Activated T-cell treated with anti-CD3 and anti-CD28 coated beads, Interleukin-2, amount 50 U/mL, for 24 hours (primary cell): ENCODE measurements at regions not wholly inside any gene's neighbourhood (a gene's known extent, or its start where the extent isn't known, plus 50 kb on each side); places are given as distances from the start of the nearest gene placed in this dataset.

ENCODE experiments used
- DNase-seq: peaks from one replicate; pipeline ENCODE4 v3.0.0-alpha.2; 2020
- H3K27ac Mint-ChIP-seq: 2 replicates; pipeline ENCODE4 v1.8.0; 2020; ENCODE audit warnings: mild to moderate bottlenecking, mixed read lengths
- H3K27me3 Mint-ChIP-seq: 2 replicates; pipeline ENCODE4 v1.8.0; 2020; ENCODE audit warnings: mixed read lengths
- H3K36me3 Mint-ChIP-seq: 2 replicates; pipeline ENCODE4 v1.8.0; 2020; ENCODE audit warnings: low read depth, mixed read lengths
- H3K4me1 Mint-ChIP-seq: 2 replicates; pipeline ENCODE4 v1.8.0; 2020; ENCODE audit warnings: low read depth, mixed read lengths
- H3K4me3 Mint-ChIP-seq: 2 replicates; pipeline ENCODE4 v1.8.0; 2020; ENCODE audit warnings: mild to moderate bottlenecking, moderate library complexity, mixed read lengths
- H3K9me3 Mint-ChIP-seq: 2 replicates; pipeline ENCODE4 v1.8.0; 2020; ENCODE audit warnings: mixed read lengths

DNA sequence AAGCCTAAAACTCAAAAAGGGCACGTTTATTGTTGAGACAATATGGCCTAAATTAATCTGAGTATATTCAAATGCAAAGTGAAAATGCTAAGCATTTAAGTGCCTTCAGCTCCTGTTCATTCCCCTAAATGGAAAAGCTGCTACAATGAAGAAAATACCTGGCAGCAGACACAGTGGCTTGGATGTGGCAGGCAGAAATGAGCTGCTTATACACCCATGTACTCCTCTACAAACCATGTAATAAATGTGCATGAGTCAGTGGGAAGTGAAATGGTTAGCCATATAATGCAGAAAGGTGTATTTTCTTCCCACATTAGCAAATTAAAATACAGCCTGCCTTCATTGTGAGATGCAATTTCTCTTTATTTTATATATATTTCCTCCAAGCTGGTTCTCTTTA, 859.2 kb upstream of the SEMA6A start:
- no peak overlapping the region for H3K4me3 Mint-ChIP-seq

DNA sequence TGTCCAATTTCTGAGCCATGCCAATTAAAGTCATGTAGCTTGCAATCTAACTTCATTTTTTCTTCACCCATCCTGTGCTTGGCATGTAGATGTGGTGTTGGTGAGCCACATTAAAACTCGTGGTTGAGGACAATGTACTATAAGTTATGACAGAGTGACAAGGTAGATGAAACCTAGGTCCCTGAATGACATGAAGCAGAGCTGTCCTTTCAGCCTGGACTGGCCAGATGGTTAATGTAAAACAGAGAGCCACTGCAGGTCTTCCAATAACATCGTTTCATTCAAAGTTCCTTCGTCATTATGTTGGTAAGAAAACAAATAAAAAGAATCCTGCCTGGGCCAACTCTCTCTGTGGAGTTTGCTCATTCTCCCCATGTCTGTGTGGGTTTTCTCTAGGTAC, 856.5 kb upstream of the SEMA6A start:
- Mint-ChIP-seq H3K4me1 (no peaks in the 10 kb centered on the region), H3K9me3 (no peaks in the 10 kb centered on the region), H3K27me3 (no peaks in the 10 kb centered on the region), H3K27ac (no peak overlapping the region), H3K4me3 (no peak overlapping the region), H3K36me3 (no peaks in the 10 kb centered on the region)
- DNase-seq: no peak

More for the DNA sequence above, 859.2 kb upstream of the SEMA6A start:
- Mint-ChIP-seq H3K9me3 (peaks cover 2% of the 10 kb centered on the region), H3K36me3 (no peaks in the 10 kb centered on the region), H3K27me3 (no peaks in the 10 kb centered on the region), H3K4me1 (no peaks in the 10 kb centered on the region), H3K27ac (no peak overlapping the region)
- DNase-seq: no peak

DNA sequence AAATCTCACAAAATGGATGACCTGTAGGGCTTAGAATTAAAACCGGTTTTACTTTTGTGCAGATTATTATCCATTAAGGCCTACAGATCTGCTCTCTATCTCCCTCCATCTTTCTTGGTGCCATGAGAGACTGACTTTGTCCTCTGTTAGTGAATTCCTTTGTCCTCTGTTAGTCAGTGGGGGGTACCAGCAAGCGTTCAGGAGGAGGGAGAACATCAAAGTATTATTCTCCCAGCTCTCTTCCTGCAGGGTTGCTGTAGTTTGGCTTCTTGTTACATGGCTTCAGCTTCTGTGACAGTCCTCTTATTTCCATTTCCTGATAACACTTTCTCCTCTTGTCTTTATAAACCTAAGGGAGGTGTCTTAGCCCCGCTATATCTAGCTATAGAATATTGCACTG, 850.5 kb upstream of the SEMA6A start:
- H3K27me3 Mint-ChIP-seq: no peaks in the 10 kb centered on the region
- DNase-seq: no peak
- peaks cover 20% of the 10 kb centered on the region for H3K9me3 Mint-ChIP-seq
- H3K36me3 Mint-ChIP-seq: no peaks in the 10 kb centered on the region
- no peak overlapping the region for H3K4me3 Mint-ChIP-seq
- H3K4me1 Mint-ChIP-seq: no peaks in the 10 kb centered on the region
- no peak overlapping the region for H3K27ac Mint-ChIP-seq

DNA sequence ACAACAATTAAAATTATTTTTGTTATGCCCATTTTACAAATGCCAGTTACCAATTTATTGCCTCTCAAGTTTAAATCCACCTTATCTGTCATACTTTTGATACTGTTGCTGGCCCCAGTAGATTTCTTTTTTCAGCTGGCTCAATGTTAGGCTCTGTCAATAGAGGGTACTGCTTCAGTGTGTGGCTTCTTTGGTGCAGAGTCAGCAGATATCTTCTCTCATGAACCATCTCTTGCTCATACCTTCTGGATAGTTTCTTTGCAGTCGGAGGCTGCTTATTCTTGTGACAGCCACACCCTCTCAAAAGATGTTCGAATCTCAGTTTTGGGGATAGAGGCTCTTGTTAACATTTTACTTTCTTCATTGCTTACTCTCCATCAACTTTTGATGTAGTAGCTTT, 849.9 kb upstream of the SEMA6A start:
- Mint-ChIP-seq H3K4me1 (no peaks in the 10 kb centered on the region), H3K4me3 (no peak overlapping the region), H3K9me3 (peaks cover 20% of the 10 kb centered on the region), H3K27me3 (no peaks in the 10 kb centered on the region), H3K36me3 (no peaks in the 10 kb centered on the region), H3K27ac (no peak overlapping the region)
- DNase-seq: no peak

DNA sequence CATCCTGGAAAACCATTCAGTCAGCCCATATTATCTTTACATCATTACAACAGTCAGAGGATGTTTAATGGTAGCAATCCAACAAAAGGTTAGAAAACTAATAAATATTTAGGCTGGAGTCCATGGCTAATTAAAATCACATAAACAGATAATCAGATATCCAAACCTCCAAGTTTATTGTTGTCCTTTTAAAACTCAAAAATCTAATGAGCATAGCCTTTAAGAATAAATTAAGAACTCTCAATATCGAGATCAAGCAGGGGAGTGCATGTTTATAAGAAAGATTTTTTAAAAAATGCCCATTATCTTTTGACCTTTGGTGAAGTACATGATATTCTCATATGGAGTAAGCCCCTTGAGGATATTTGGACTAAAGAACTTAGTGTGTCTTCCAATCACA, 842.9 kb upstream of the SEMA6A start:
- Mint-ChIP-seq H3K4me3 (no peak overlapping the region), H3K9me3 (peaks cover 8% of the 10 kb centered on the region), H3K36me3 (no peaks in the 10 kb centered on the region), H3K27ac (no peak overlapping the region), H3K4me1 (no peaks in the 10 kb centered on the region), H3K27me3 (no peaks in the 10 kb centered on the region)
- no peak for DNase-seq

DNA sequence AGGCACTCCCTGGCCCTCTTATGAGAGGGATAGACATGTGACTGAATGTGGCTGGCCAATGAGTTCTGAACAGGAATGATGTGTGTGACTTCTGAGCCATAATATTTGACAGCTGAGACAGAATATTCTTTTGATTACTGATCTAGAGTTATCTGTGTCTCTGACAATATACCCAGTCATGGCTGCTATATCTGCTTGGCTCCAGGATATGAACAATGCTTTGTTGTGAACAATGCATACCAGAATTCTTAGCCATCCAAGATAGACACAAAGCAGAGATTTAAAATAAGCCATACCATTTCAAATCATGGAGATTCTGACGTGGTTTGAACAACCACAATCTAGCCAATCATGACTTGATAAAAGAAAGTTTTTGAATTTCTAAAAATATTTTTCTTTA, 840.3 kb upstream of the SEMA6A start:
- Mint-ChIP-seq H3K27ac (no peak overlapping the region), H3K9me3 (no peaks in the 10 kb centered on the region), H3K4me1 (no peaks in the 10 kb centered on the region), H3K4me3 (no peak overlapping the region), H3K36me3 (no peaks in the 10 kb centered on the region), H3K27me3 (no peaks in the 10 kb centered on the region)
- no peak for DNase-seq

DNA sequence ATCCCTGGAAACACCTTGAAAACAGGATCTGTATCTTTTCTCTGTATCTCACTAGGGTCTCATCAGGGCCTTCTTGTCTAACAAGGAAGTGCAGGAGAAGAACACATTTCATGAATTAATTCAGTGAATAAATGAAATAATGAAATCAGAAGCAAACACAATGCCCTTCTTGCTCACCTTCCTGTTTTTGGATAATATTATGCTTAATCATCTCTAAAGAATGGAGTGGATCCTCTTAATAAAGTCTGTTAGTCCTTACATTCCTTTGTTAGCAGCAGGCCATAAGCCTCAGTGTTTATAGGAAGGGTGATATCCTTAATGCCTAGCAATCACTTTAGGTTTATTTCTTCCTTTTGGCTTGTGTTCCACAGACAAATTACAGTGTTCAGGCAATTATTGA, 837.1 kb upstream of the SEMA6A start:
- DNase-seq: no peak
- H3K9me3 Mint-ChIP-seq: no peaks in the 10 kb centered on the region
- no peak overlapping the region for H3K27ac Mint-ChIP-seq
- H3K4me3 Mint-ChIP-seq: no peak overlapping the region
- no peaks in the 10 kb centered on the region for H3K4me1 Mint-ChIP-seq
- no peaks in the 10 kb centered on the region for H3K27me3 Mint-ChIP-seq
- no peaks in the 10 kb centered on the region for H3K36me3 Mint-ChIP-seq

DNA sequence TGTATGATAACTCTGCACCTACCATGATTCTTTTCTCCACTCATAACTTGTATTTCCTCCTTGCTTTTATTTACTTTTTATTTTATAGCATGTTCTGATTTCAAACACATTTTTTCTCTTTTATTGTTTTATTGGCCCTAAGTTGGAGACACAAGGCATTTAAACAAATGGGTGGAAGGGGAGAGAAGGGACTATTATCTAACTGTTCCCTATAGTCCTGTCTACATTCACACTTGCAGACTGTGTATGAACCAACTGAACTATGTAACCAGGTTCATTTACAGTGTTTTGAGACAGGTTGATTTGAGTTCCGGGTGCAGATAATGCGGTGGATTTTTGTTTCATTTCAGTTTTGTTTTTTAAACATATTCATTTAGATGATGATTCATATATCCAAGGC, 830.6 kb upstream of the SEMA6A start:
- H3K4me1 Mint-ChIP-seq: no peaks in the 10 kb centered on the region
- H3K9me3 Mint-ChIP-seq: peaks cover 6% of the 10 kb centered on the region
- H3K4me3 Mint-ChIP-seq: no peak overlapping the region
- H3K27me3 Mint-ChIP-seq: no peaks in the 10 kb centered on the region
- no peaks in the 10 kb centered on the region for H3K36me3 Mint-ChIP-seq
- no peak for DNase-seq
- H3K27ac Mint-ChIP-seq: no peak overlapping the region

DNA sequence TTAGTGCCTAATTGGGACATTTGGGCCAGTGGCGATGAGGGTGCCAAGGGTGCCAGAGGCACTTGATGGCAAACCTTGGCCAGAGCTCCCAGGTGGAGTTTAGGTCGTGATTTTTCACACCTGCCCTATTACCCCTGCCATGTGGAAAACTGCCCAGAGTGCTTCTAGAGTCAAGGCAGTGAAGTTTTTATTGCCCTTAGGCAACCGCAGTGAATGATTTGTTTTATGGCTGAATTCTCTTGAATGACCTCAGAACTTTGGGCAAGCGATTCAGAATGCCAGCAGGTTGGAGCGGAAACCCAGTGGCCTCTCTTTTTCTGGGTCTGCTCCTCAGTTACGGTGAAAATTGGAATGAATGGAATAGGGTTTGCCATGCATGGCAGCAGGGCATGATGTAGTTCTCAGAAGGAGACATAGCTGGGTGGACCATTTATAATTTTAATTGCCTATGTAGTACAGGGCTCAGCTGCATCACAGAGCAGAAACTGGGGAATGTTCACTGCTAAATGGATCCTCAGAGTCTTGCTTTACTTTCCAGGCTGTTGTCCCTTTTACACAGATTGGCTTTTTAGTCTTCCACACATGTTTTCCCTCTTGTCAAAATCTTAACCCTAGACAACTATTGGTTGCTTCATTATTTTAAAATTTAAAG, 820.0 kb upstream of the SEMA6A start:
- H3K9me3 Mint-ChIP-seq: peaks cover 4% of the 10 kb centered on the region
- DNase-seq: no peak
- no peaks in the 10 kb centered on the region for H3K36me3 Mint-ChIP-seq
- H3K27me3 Mint-ChIP-seq: no peaks in the 10 kb centered on the region
- no peak overlapping the region for H3K4me3 Mint-ChIP-seq
- H3K4me1 Mint-ChIP-seq: no peaks in the 10 kb centered on the region
- no peak overlapping the region for H3K27ac Mint-ChIP-seq

DNA sequence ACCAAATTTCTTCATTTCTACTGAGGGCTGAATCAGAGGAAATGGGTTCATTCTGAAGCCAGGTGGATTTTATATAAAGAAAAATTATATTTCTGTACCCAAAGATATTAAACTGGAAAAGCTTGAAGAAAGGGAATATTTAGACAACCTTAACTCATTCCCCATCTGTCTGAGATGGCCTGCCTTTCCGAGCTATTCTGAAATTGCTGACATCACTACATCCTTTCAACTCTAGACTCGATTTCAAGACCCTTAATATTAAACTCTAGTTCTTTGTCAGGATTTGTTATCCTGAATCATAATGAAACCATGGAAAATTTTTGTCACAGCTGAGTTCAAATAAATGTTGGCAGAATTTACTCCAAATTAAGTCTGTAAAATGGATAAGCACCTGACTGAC, 818.5 kb upstream of the SEMA6A start:
- no peak for DNase-seq
- no peak overlapping the region for H3K27ac Mint-ChIP-seq
- H3K4me3 Mint-ChIP-seq: no peak overlapping the region
- H3K4me1 Mint-ChIP-seq: no peaks in the 10 kb centered on the region
- peaks cover 4% of the 10 kb centered on the region for H3K9me3 Mint-ChIP-seq
- no peaks in the 10 kb centered on the region for H3K27me3 Mint-ChIP-seq
- no peaks in the 10 kb centered on the region for H3K36me3 Mint-ChIP-seq

DNA sequence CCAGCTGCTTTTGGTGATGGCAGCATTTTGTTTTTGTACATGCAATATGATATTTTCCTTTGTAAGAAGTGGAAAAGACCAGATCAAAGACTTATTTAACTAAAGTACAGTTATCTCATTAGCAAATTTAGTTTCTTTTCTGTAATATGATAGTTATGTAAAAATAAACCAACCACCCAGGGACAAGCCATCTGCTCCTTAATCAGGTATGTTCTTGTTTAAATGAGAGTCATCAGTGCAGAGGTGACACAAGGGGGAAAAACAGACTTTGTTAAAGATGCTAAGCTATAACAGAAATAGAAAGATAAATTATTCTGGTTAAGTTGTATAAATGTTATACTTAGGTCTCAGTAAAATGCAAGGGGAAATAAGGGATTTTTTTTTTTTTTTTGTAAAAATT, 805.7 kb upstream of the SEMA6A start:
- H3K27me3 Mint-ChIP-seq: no peaks in the 10 kb centered on the region
- no peaks in the 10 kb centered on the region for H3K36me3 Mint-ChIP-seq
- no peak overlapping the region for H3K27ac Mint-ChIP-seq
- no peak for DNase-seq
- no peak overlapping the region for H3K4me3 Mint-ChIP-seq
- no peaks in the 10 kb centered on the region for H3K9me3 Mint-ChIP-seq
- H3K4me1 Mint-ChIP-seq: no peaks in the 10 kb centered on the region

DNA sequence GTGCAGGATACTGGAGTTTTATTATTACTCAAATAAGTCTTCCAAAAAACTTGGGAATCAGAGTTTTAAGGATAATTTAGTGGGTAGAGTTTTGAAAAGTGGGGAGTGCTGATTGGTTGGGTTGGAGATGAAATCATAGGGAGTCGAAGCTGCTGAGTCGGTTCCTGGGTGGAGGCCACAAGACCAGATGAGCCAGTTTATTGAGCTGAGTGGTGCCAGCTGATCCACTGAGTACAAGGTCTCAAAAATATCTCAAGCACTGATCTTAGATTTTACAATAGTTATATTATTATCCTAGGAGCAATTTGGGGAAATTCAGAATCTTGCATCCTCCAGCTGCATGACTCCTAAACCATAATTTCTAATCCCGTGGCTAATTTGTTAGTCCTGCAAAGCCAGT, 804.9 kb upstream of the SEMA6A start:
- Mint-ChIP-seq H3K4me1 (no peaks in the 10 kb centered on the region), H3K36me3 (no peaks in the 10 kb centered on the region), H3K27ac (no peak overlapping the region), H3K9me3 (no peaks in the 10 kb centered on the region), H3K27me3 (no peaks in the 10 kb centered on the region), H3K4me3 (no peak overlapping the region)
- DNase-seq: no peak

DNA sequence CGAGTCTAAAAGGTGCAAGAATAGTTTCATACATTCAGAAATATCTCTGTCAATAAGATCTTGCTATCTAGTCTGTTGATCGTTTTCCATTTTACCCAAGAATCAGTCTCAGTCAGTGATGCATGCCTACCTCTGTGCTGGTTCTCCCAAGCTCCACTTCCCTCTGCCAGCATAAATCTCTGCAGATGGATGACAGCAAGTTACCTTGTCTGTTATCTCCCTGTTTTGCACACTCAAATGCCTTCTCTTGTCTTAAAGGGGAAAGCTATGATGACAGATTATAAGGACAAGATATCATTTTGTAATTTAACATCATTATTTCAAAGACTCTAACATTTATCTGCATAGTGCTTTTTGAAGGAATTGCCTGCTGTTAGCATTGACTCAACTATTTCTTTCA, 802.1 kb upstream of the SEMA6A start:
- H3K9me3 Mint-ChIP-seq: no peaks in the 10 kb centered on the region
- no peaks in the 10 kb centered on the region for H3K36me3 Mint-ChIP-seq
- no peak overlapping the region for H3K27ac Mint-ChIP-seq
- H3K27me3 Mint-ChIP-seq: no peaks in the 10 kb centered on the region
- no peak overlapping the region for H3K4me3 Mint-ChIP-seq
- H3K4me1 Mint-ChIP-seq: no peaks in the 10 kb centered on the region
- no peak for DNase-seq

DNA sequence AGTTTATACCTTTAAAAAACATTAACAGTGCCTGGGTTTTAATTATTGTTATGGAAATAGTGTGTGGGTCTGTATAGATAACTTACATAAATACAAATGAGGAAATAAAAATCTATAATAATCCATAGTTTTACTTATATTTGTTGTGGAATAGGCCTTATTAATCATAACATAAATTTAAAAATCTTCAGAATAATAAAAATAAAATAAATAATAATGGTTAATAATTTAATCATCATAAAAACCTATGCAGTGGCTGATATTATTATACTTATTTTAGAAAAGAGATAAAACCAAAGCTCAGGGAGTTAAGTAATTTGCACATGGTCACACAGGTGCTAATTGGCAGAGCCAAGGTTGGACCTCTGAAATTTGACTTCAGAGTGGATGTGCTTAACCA, 785.3 kb upstream of the SEMA6A start:
- Mint-ChIP-seq H3K36me3 (no peaks in the 10 kb centered on the region), H3K9me3 (peaks cover 4% of the 10 kb centered on the region), H3K27me3 (no peaks in the 10 kb centered on the region), H3K4me3 (no peak overlapping the region), H3K4me1 (no peaks in the 10 kb centered on the region), H3K27ac (no peak overlapping the region)
- no peak for DNase-seq

DNA sequence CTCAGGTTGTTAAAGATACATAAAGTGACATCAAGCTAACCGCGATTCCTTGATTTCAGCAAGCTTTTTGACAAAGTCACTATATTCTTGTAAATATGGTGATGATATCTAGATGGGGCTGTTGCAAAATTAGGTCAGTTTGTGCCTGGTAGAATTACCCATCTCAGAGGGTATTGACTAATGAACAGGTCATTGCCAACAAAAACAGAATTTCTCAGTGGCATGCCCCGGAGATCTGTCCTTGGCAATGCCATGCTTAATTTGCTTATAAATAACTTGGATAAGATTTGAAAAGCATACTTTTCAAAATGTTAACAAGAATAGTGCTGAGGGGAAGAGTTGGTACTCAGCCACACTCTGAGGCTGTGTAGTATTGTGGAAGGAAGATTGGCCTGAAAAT, 783.3 kb upstream of the SEMA6A start:
- no peak overlapping the region for H3K27ac Mint-ChIP-seq
- H3K27me3 Mint-ChIP-seq: no peaks in the 10 kb centered on the region
- no peaks in the 10 kb centered on the region for H3K4me1 Mint-ChIP-seq
- no peak overlapping the region for H3K4me3 Mint-ChIP-seq
- no peaks in the 10 kb centered on the region for H3K36me3 Mint-ChIP-seq
- peaks cover 2% of the 10 kb centered on the region for H3K9me3 Mint-ChIP-seq
- no peak for DNase-seq

DNA sequence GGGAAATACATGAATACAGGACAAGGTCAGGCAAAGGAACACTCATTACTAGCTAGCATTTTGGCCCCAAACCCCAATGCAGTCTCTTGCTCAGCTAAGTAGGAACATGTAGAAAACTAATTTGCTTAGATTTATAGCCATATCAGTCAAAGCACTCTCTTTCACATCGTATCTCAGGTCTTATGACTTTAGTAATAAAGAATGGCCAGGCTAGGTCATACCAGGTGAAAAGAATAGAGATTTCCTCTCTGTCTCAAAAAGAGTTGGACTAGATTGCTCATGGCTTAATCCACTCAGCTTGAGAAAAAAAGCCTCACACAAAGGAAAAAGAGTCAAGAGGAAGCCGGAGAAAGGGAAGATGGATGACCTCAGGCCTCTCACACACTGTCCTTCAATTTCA, 772.7 kb upstream of the SEMA6A start:
- Mint-ChIP-seq H3K27me3 (no peaks in the 10 kb centered on the region), H3K36me3 (no peaks in the 10 kb centered on the region), H3K4me3 (no peak overlapping the region), H3K9me3 (peaks cover 8% of the 10 kb centered on the region), H3K4me1 (no peaks in the 10 kb centered on the region), H3K27ac (no peak overlapping the region)
- no peak for DNase-seq
